Breast epithelium (tissue), 3 donors: ENCODE measurements at regions not wholly inside any gene's neighbourhood (a gene's known extent, or its start where the extent isn't known, plus 50 kb on each side); places are given as distances from the start of the nearest gene placed in this dataset.

ENCODE experiments used
- POLR2A ChIP-seq: fragments of 450-650 bp; IDR thresholded peaks from one replicate; pipeline ENCODE4 v1.6.1; 2016; ENCODE audit warnings: antibody characterized with exemption, mild to moderate bottlenecking, moderate library complexity
- POLR2AphosphoS5 ChIP-seq, 3 donors: sonication (generic); formaldehyde crosslinking; IDR thresholded peaks; one replicate each; pipeline ENCODE4 v1.6.1; 2017; ENCODE audit warnings: antibody characterized with exemption in 3 of 3
- TF ChIP-seq, protein P1 (sequence below), 3 donors: fragments of 450-650 bp; IDR thresholded peaks; one replicate each; pipeline ENCODE4 v1.5.1; 2016 to 2017; ENCODE audit warnings: antibody characterized with exemption in 3 of 3, mild to moderate bottlenecking in 3 of 3, moderate library complexity in 3 of 3

DNA sequence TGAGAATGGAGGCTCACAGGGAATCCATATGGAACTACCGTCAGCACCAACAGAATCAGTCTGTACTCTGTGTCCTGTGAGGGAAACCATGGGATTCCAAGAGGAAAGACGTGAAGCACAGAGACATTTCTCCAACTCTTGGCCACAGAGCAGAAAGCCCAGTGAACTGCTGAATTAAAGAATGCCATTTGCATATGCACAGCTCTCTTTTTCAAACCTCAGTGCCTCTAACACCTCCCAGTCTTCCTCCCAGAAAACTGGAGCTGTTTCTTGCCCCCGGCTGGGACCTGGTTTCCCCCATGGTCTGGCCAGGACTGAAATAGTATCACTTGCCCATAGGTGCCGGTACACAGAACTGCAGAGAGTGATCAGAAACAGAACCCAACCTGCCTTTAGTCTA, 69.6 kb upstream of the FER start:
- TF ChIP-seq, protein P1, sequence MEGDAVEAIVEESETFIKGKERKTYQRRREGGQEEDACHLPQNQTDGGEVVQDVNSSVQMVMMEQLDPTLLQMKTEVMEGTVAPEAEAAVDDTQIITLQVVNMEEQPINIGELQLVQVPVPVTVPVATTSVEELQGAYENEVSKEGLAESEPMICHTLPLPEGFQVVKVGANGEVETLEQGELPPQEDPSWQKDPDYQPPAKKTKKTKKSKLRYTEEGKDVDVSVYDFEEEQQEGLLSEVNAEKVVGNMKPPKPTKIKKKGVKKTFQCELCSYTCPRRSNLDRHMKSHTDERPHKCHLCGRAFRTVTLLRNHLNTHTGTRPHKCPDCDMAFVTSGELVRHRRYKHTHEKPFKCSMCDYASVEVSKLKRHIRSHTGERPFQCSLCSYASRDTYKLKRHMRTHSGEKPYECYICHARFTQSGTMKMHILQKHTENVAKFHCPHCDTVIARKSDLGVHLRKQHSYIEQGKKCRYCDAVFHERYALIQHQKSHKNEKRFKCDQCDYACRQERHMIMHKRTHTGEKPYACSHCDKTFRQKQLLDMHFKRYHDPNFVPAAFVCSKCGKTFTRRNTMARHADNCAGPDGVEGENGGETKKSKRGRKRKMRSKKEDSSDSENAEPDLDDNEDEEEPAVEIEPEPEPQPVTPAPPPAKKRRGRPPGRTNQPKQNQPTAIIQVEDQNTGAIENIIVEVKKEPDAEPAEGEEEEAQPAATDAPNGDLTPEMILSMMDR (IDR thresholded peaks at IDR 0.05), result no peak
- TF ChIP-seq POLR2A (no peak), POLR2AphosphoS5 (IDR thresholded peaks at IDR 0.05) (no peak)
